H9 (cell line): ENCODE measurements at regions not wholly inside any gene's neighbourhood (a gene's known extent, or its start where the extent isn't known, plus 50 kb on each side); places are given as distances from the start of the nearest gene placed in this dataset.
A peak's percentile ranks its signal among the peaks of the same experiment; 100 is the strongest.
"Not testable (repeated sequence)": the region's sequence is repeated elsewhere in the genome, so short reads cannot be mapped to it uniquely, and the experiment has no call there.

ENCODE experiments used
- DNase-seq: peaks from one replicate; pipeline ENCODE4 v3.0.0-alpha.2; 2017
- H2AFZ ChIP-seq: one replicate; pipeline ENCODE4 v1.6.1; 2013; ENCODE audit warnings: mild to moderate bottlenecking, low read length, control low read depth, moderate library complexity
- H2AK5ac ChIP-seq: 2 replicates; pipeline ENCODE4 v1.6.1; 2013; ENCODE audit warnings: low read length, control low read depth, mixed read lengths; ENCODE audit not compliant: insufficient read length
- H2BK120ac ChIP-seq: one replicate; pipeline ENCODE4 v1.6.1; 2013; ENCODE audit warnings: low read depth, mild to moderate bottlenecking, low read length, control low read depth, inconsistent platforms; ENCODE audit not compliant: poor library complexity, severe bottlenecking
- H2BK12ac ChIP-seq: 2 replicates; pipeline ENCODE4 v1.6.1; 2013; ENCODE audit warnings: low read length, control low read depth, mixed read lengths, low read depth; ENCODE audit not compliant: insufficient read length
- H2BK15ac ChIP-seq: 2 replicates; pipeline ENCODE4 v1.6.1; 2013; ENCODE audit warnings: low read depth, low read length, control low read depth
- H2BK20ac ChIP-seq: one replicate; pipeline ENCODE4 v1.6.1; 2013; ENCODE audit warnings: low read depth, mild to moderate bottlenecking, low read length, control low read depth, inconsistent platforms; ENCODE audit not compliant: poor library complexity, severe bottlenecking
- H2BK5ac ChIP-seq: 2 replicates; pipeline ENCODE4 v1.6.1; 2013; ENCODE audit warnings: low read length, control low read depth, mixed read lengths; ENCODE audit not compliant: insufficient read length
- H3K14ac ChIP-seq: 2 replicates; pipeline ENCODE4 v1.6.1; 2013; ENCODE audit warnings: low read length, control low read depth; ENCODE audit not compliant: insufficient read depth
- H3K18ac ChIP-seq: 2 replicates; pipeline ENCODE4 v1.6.1; 2013; ENCODE audit warnings: low read depth, mild to moderate bottlenecking, mixed read lengths, low read length, control low read depth; ENCODE audit not compliant: insufficient read length
- H3K23ac ChIP-seq: 2 replicates; pipeline ENCODE4 v1.6.1; 2013; ENCODE audit warnings: low read length, control low read depth, mixed read lengths, low read depth; ENCODE audit not compliant: insufficient read length
- H3K23me2 ChIP-seq: 2 replicates; pipeline ENCODE4 v1.6.1; 2013; ENCODE audit warnings: low read depth, mild to moderate bottlenecking, mixed read lengths, low read length, control low read depth; ENCODE audit not compliant: insufficient read length, poor library complexity, severe bottlenecking
- H3K27ac ChIP-seq: 2 replicates; pipeline ENCODE4 v1.5.1; 2013; ENCODE audit warnings: low read length, control low read depth, mixed read lengths, low read depth; ENCODE audit not compliant: insufficient read length
- H3K27me3 ChIP-seq: 2 replicates; pipeline ENCODE4 v1.6.1; 2013; ENCODE audit warnings: low read length, control low read depth, inconsistent platforms; ENCODE audit not compliant: insufficient read depth
- H3K4ac ChIP-seq: 2 replicates; pipeline ENCODE4 v1.6.1; 2013; ENCODE audit warnings: low read depth, mild to moderate bottlenecking, control low read depth, inconsistent platforms, low read length, moderate library complexity
- H3K4me1 ChIP-seq: 2 replicates; pipeline ENCODE4 v1.6.1; 2013; ENCODE audit warnings: low read length, control low read depth, inconsistent platforms; ENCODE audit not compliant: insufficient read depth
- H3K4me2 ChIP-seq: 2 replicates; pipeline ENCODE4 v1.6.1; 2013; ENCODE audit warnings: low read length, control low read depth, mixed read lengths; ENCODE audit not compliant: insufficient read length, insufficient read depth
- H3K56ac ChIP-seq: 2 replicates; pipeline ENCODE4 v1.6.1; 2013; ENCODE audit warnings: low read depth, mild to moderate bottlenecking, mixed read lengths, low read length, control low read depth; ENCODE audit not compliant: insufficient read length
- H3K79me1 ChIP-seq: 2 replicates; pipeline ENCODE4 v1.6.1; 2013; ENCODE audit warnings: low read depth, mild to moderate bottlenecking, moderate library complexity, low read length, control low read depth, inconsistent platforms; ENCODE audit not compliant: insufficient read depth, poor library complexity, severe bottlenecking
- H3K79me2 ChIP-seq: 2 replicates; pipeline ENCODE4 v1.6.1; 2013; ENCODE audit warnings: low read length, control low read depth, inconsistent platforms; ENCODE audit not compliant: insufficient read depth
- H3K9ac ChIP-seq: 2 replicates; pipeline ENCODE4 v1.6.1; 2013; ENCODE audit warnings: low read length, control low read depth, mixed read lengths; ENCODE audit not compliant: insufficient read length; ENCODE audit errors: extremely low read depth
- H3K9me3 ChIP-seq: one replicate; pipeline ENCODE4 v1.6.1; 2013; ENCODE audit warnings: low read depth, low read length, inconsistent platforms; ENCODE audit not compliant: control insufficient read depth
- H3T11ph ChIP-seq: one replicate; pipeline ENCODE4 v1.6.1; 2013; ENCODE audit warnings: mild to moderate bottlenecking, low read length, control low read depth, inconsistent platforms
- H4K20me1 ChIP-seq: one replicate; pipeline ENCODE4 v1.6.1; 2013; ENCODE audit not compliant: control insufficient read depth, insufficient read length, insufficient read depth
- H4K5ac ChIP-seq: 2 replicates; pipeline ENCODE4 v1.6.1; 2013; ENCODE audit warnings: low read depth, mild to moderate bottlenecking, mixed read lengths, low read length, control low read depth; ENCODE audit not compliant: insufficient read length
- H4K8ac ChIP-seq: replicated peaks from 2 replicates; pipeline ENCODE4 v1.6.1; 2013; ENCODE audit warnings: low read length, control low read depth, mixed read lengths, low read depth; ENCODE audit not compliant: insufficient read length
- H4K91ac ChIP-seq: 2 replicates; pipeline ENCODE4 v1.6.1; 2013; ENCODE audit warnings: low read depth, mild to moderate bottlenecking, moderate library complexity, mixed read lengths, low read length, control low read depth; ENCODE audit not compliant: insufficient read length
- H3K27ac Mint-ChIP-seq, 3 experiments: 2 replicates in 2 of 3; 3 replicates in 1 of 3; pipeline ENCODE4 v1.8.0; 2020 to 2021; ENCODE audit warnings: mixed read lengths in 3 of 3, mild to moderate bottlenecking in 1 of 3, moderate library complexity in 1 of 3
- H3K27me3 Mint-ChIP-seq: 2 replicates; pipeline ENCODE4 v1.8.0; 2021; ENCODE audit warnings: low read depth, mild to moderate bottlenecking, moderate library complexity, mixed read lengths
- H3K36me3 Mint-ChIP-seq, 3 experiments: 2 replicates in 2 of 3; 3 replicates in 1 of 3; pipeline ENCODE4 v1.8.0; 2020 to 2021; ENCODE audit warnings: low read depth in 3 of 3, mixed read lengths in 3 of 3; ENCODE audit not compliant: insufficient read depth in 1 of 3
- H3K4me1 Mint-ChIP-seq, 2 experiments: 2 replicates each; pipeline ENCODE4 v1.8.0; 2020; ENCODE audit warnings: mixed read lengths in 2 of 2
- H3K4me3 Mint-ChIP-seq, 2 experiments: 2 replicates in 1 of 2; 3 replicates in 1 of 2; pipeline ENCODE4 v1.8.0; 2020 to 2021; ENCODE audit warnings: mild to moderate bottlenecking in 2 of 2, mixed read lengths in 2 of 2, moderate library complexity in 1 of 2
- H3K9me3 Mint-ChIP-seq, 2 experiments: 2 replicates in 1 of 2; 3 replicates in 1 of 2; pipeline ENCODE4 v1.8.0; 2020; ENCODE audit warnings: mild to moderate bottlenecking in 2 of 2, mixed read lengths in 2 of 2, moderate library complexity in 1 of 2
- WGBS: extraction: QIAGEN DNeasy Blood & Tissue Kit; methylation state at CpG from one replicate; pipeline ENCODE4 v1.1.7; 2013; ENCODE audit warnings: missing lambda C conversion rate, low lambda C conversion rate, mixed read lengths; ENCODE audit not compliant: insufficient read length; ENCODE audit errors: extremely low coverage; 5-methylcytosine and 5-hydroxymethylcytosine counted together

- H2BK5ac ChIP-seq, H4K91ac ChIP-seq, H3K79me1 ChIP-seq, H3K27ac ChIP-seq, H4K8ac ChIP-seq, H2AFZ ChIP-seq, H3T11ph ChIP-seq, H2AK5ac ChIP-seq, H3K4me1 ChIP-seq, H2BK120ac ChIP-seq, H2BK15ac ChIP-seq, H3K9ac ChIP-seq, H3K23me2 ChIP-seq, H3K4ac ChIP-seq, H3K79me2 ChIP-seq, H3K9me3 ChIP-seq, DNase-seq, H4K20me1 ChIP-seq, H2BK20ac ChIP-seq, H3K4me2 ChIP-seq, H3K27me3 Mint-ChIP-seq, H3K14ac ChIP-seq, H4K5ac ChIP-seq, H2BK12ac ChIP-seq, H3K27me3 ChIP-seq, H3K56ac ChIP-seq, H3K4me3 Mint-ChIP-seq, H3K23ac ChIP-seq, H3K18ac ChIP-seq: not testable (repeated sequence)
- no CpG with 5 or more reads among the region's 5 CpGs for WGBS
- peaks cover 26% of the 10 kb centered on the region in 2 experiments for H3K4me1 Mint-ChIP-seq
- H3K36me3 Mint-ChIP-seq, result peaks cover 28 to 30% (median 29%) of the 10 kb centered on the region in 3 experiments
- H3K9me3 Mint-ChIP-seq, result peaks cover 24 to 42% of the 10 kb centered on the region in 2 experiments
- peak overlapping the region in 1 of 3 experiments; percentile 12; a peak in 1 of 7 replicates for H3K27ac Mint-ChIP-seq
Measured at GRCh38 chr6:148643208-148643607, 103.6 kb upstream of the UST start.

DNA sequence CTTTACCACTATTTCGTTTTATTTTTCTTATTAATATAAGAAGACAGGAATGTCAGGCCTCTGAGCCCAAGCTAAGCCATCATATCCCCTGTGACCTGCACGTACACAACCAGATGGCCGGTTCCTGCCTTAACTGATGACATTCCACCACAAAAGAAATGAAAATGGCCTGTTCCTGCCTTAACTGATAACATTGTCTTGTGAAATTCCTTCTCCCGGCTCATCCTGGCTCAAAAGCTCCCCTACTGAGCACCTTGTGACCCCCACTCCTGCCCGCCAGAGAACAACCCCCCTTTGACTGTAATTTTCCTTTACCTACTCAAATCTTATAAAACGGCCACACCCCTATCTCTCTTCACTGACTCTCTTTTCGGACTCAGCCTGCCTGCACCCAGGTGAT is 101.8 kb upstream of the UST start:
- not testable (repeated sequence) for H2BK120ac ChIP-seq, H3K18ac ChIP-seq, H3K14ac ChIP-seq, H2AFZ ChIP-seq, H2BK12ac ChIP-seq, H3T11ph ChIP-seq, H2AK5ac ChIP-seq, H3K9me3 ChIP-seq, H4K91ac ChIP-seq, H3K56ac ChIP-seq, H3K4me1 ChIP-seq, H3K23me2 ChIP-seq, H2BK15ac ChIP-seq, H4K5ac ChIP-seq, H3K79me2 ChIP-seq, H4K20me1 ChIP-seq, H3K27me3 ChIP-seq, H3K27ac ChIP-seq, DNase-seq, H2BK20ac ChIP-seq, H3K4ac ChIP-seq, H4K8ac ChIP-seq, H3K9ac ChIP-seq, H3K23ac ChIP-seq, H3K27me3 Mint-ChIP-seq, H3K79me1 ChIP-seq, H3K4me2 ChIP-seq, H2BK5ac ChIP-seq
- WGBS, result no CpG with 5 or more reads among the region's 7 CpGs
- H3K36me3 Mint-ChIP-seq, result peaks cover 24 to 29% (median 25%) of the 10 kb centered on the region in 3 experiments
- H3K4me3 Mint-ChIP-seq, result peak overlapping the region in 1 of 2 experiments; percentile 45; a peak in 1 of 5 replicates
- H3K4me1 Mint-ChIP-seq, result peaks cover 32% of the 10 kb centered on the region in 2 experiments
- H3K9me3 Mint-ChIP-seq, result peaks cover 17 to 36% of the 10 kb centered on the region in 2 experiments
- peak overlapping the region; percentile 31 to 97 (median 89); a peak in 5 of 7 replicates for H3K27ac Mint-ChIP-seq
